IMR-90 (cell line): ENCODE measurements at regions not wholly inside any gene's neighbourhood (a gene's known extent, or its start where the extent isn't known, plus 50 kb on each side); places are given as distances from the start of the nearest gene placed in this dataset.

ENCODE experiments used
- ATAC-seq: fragments of 200-7000 bp; cut with Tn5 transposase; 2 replicates; pipeline ENCODE4 v1.9.1; 2020; ENCODE audit warnings: low read depth, mild to moderate bottlenecking, moderate library complexity
- BruUV-seq: library from RNA; stranded (reverse); fragments of 400-500 nt; replicated peaks from 2 replicates; lab custom pipeline; 2021; lab: Mats Ljungman, UMichigan
- CTCF ChIA-PET: fragments of 300-600 bp; formaldehyde crosslinking; extraction: SDS; loops from one replicate; lab custom pipeline; 2021; ENCODE audit warnings: antibody characterized with exemption; lab: Yijun Ruan, JAX
- POLR2A ChIA-PET: fragments of 300-600 bp; sonication (Branson Sonifier 250); formaldehyde crosslinking; loops from one replicate; lab custom pipeline; 2022; ENCODE audit warnings: antibody characterized with exemption; ENCODE audit not compliant: unreplicated experiment; lab: Charles Lee
- DNase-seq: peaks from one replicate; pipeline ENCODE4 v3.0.0; 2013
- H2AFZ ChIP-seq: replicated peaks from 2 replicates; pipeline ENCODE3; 2013; ENCODE audit warnings: low read length, mild to moderate bottlenecking; ENCODE audit not compliant: poor library complexity
- H2AK5ac ChIP-seq: 2 replicates; pipeline ENCODE4 v1.6.1; 2013; ENCODE audit warnings: low read depth, low read length, inconsistent platforms
- H2AK9ac ChIP-seq: replicated peaks from 2 replicates; pipeline ENCODE3; 2013; ENCODE audit warnings: mild to moderate bottlenecking, low read depth, low read length, moderate library complexity; ENCODE audit not compliant: poor library complexity
- H2BK120ac ChIP-seq: 2 replicates; pipeline ENCODE4 v1.6.1; 2013; ENCODE audit warnings: low read depth, low read length, inconsistent platforms
- H2BK15ac ChIP-seq: 3 replicates; pipeline ENCODE4 v1.6.1; 2013; ENCODE audit warnings: low read depth, low read length, inconsistent platforms
- H2BK20ac ChIP-seq: 2 replicates; pipeline ENCODE4 v1.6.1; 2013; ENCODE audit warnings: low read depth, mild to moderate bottlenecking, inconsistent platforms, low read length, moderate library complexity
- H2BK5ac ChIP-seq: 2 replicates; pipeline ENCODE4 v1.6.1; 2013; ENCODE audit warnings: mild to moderate bottlenecking, low read depth, low read length, inconsistent platforms; ENCODE audit not compliant: poor library complexity, severe bottlenecking
- H3K14ac ChIP-seq: replicated peaks from 2 replicates; pipeline ENCODE4 v1.6.1; 2013; ENCODE audit warnings: low read depth, low read length, inconsistent platforms
- H3K18ac ChIP-seq: 2 replicates; pipeline ENCODE4 v1.6.1; 2013; ENCODE audit warnings: low read depth, low read length, control low read depth
- H3K23ac ChIP-seq: 2 replicates; pipeline ENCODE4 v1.6.1; 2013; ENCODE audit warnings: low read depth, low read length, inconsistent platforms
- H3K27ac ChIP-seq: 2 replicates; pipeline ENCODE4 v1.5.1; 2013; ENCODE audit warnings: mild to moderate bottlenecking, control low read depth, low read length; ENCODE audit not compliant: insufficient read depth
- H3K27me3 ChIP-seq: 2 replicates; pipeline ENCODE4 v1.6.1; 2013; ENCODE audit warnings: low read length; ENCODE audit not compliant: control insufficient read depth, insufficient read depth
- H3K36me3 ChIP-seq: 2 replicates; pipeline ENCODE4 v1.6.1; 2013; ENCODE audit warnings: low read length, mixed read lengths; ENCODE audit not compliant: control insufficient read depth, insufficient read depth
- H3K4ac ChIP-seq: 2 replicates; pipeline ENCODE4 v1.6.1; 2013; ENCODE audit warnings: low read depth, low read length, inconsistent platforms
- H3K4me1 ChIP-seq: 2 replicates; pipeline ENCODE4 v1.6.1; 2013; ENCODE audit warnings: low read length, mixed read lengths; ENCODE audit not compliant: control insufficient read depth, insufficient read depth
- H3K4me2 ChIP-seq: 2 replicates; pipeline ENCODE4 v1.6.1; 2013; ENCODE audit warnings: low read depth, mild to moderate bottlenecking, control low read depth, low read length, moderate library complexity
- H3K4me3 ChIP-seq: 2 replicates; pipeline ENCODE4 v1.5.1; 2013; ENCODE audit warnings: low read depth, mild to moderate bottlenecking, control low read depth, low read length, moderate library complexity; ENCODE audit not compliant: insufficient read depth
- H3K56ac ChIP-seq: 2 replicates; pipeline ENCODE4 v1.6.1; 2013; ENCODE audit warnings: low read length, inconsistent platforms; ENCODE audit not compliant: insufficient read depth; ENCODE audit errors: extremely low read depth
- H3K79me1 ChIP-seq, 2 experiments: 2 replicates each; pipeline ENCODE4 v1.6.1; 2013; ENCODE audit warnings: low read length in 2 of 2, inconsistent platforms in 1 of 2, low read depth in 1 of 2
- H3K9ac ChIP-seq: 2 replicates; pipeline ENCODE4 v1.6.1; 2013; ENCODE audit warnings: low read depth, low read length, control low read depth
- H3K9me1 ChIP-seq: 2 replicates; pipeline ENCODE4 v1.6.1; 2013; ENCODE audit warnings: low read length, inconsistent platforms; ENCODE audit not compliant: insufficient read depth
- H3K9me3 ChIP-seq: 2 replicates; pipeline ENCODE4 v1.6.1; 2013; ENCODE audit warnings: low read length; ENCODE audit not compliant: control insufficient read depth, insufficient read depth
- H4K20me1 ChIP-seq: 2 replicates; pipeline ENCODE4 v1.6.1; 2013; ENCODE audit warnings: low read length, inconsistent platforms; ENCODE audit not compliant: insufficient read depth
- H4K5ac ChIP-seq: 2 replicates; pipeline ENCODE4 v1.6.1; 2013; ENCODE audit warnings: mild to moderate bottlenecking, low read depth, low read length, control low read depth
- H4K8ac ChIP-seq, 2 experiments: 2 replicates each; pipeline ENCODE4 v1.6.1; 2013; ENCODE audit warnings: low read depth in 2 of 2, low read length in 2 of 2, control low read depth in 1 of 2, inconsistent platforms in 1 of 2
- H4K91ac ChIP-seq: 2 replicates; pipeline ENCODE4 v1.6.1; 2013; ENCODE audit warnings: low read depth, low read length, inconsistent platforms; ENCODE audit not compliant: insufficient read depth
- BHLHE40 ChIP-seq: fragments of 150-350 bp; IDR thresholded peaks from 2 replicates; pipeline ENCODE4 v1.6.1; 2016; ENCODE audit warnings: mild to moderate bottlenecking, low read depth, low read length
- CEBPB ChIP-seq: IDR thresholded peaks from 2 replicates; pipeline ENCODE4 v1.6.1; 2012; ENCODE audit warnings: low read depth, low read length, improper control_type of control experiment
- CHD1 ChIP-seq: IDR thresholded peaks from 2 replicates; pipeline ENCODE4 v1.6.1; 2012; ENCODE audit warnings: low read depth, low read length, improper control_type of control experiment
- FOS ChIP-seq: fragments of 150-350 bp; IDR thresholded peaks from 2 replicates; pipeline ENCODE4 v1.6.1; 2016; ENCODE audit warnings: low read depth, low read length
- MAFK ChIP-seq: IDR thresholded peaks from 2 replicates; pipeline ENCODE4 v1.6.1; 2012; ENCODE audit warnings: low read depth, low read length, improper control_type of control experiment
- MAZ ChIP-seq: IDR thresholded peaks from 2 replicates; pipeline ENCODE4 v1.6.1; 2012; ENCODE audit warnings: low read depth, mild to moderate bottlenecking, low read length, improper control_type of control experiment, moderate library complexity, borderline replicate concordance
- MXI1 ChIP-seq: IDR thresholded peaks from 2 replicates; pipeline ENCODE4 v1.6.1; 2012; ENCODE audit warnings: low read depth, mild to moderate bottlenecking, low read length, moderate library complexity, borderline replicate concordance
- NFE2L2 ChIP-seq: fragments of 150-350 bp; IDR thresholded peaks from 2 replicates; pipeline ENCODE4 v1.6.1; 2016; ENCODE audit warnings: low read depth, mild to moderate bottlenecking, low read length
- POLR2A ChIP-seq: IDR thresholded peaks from 2 replicates; pipeline ENCODE4 v1.6.1; 2012; ENCODE audit warnings: mild to moderate bottlenecking, low read depth, low read length
- RAD21 ChIP-seq: IDR thresholded peaks from 2 replicates; pipeline ENCODE4 v1.6.1; 2012; ENCODE audit warnings: low read length, improper control_type of control experiment
- RCOR1 ChIP-seq: IDR thresholded peaks from 2 replicates; pipeline ENCODE4 v1.6.1; 2012; ENCODE audit warnings: mild to moderate bottlenecking, low read length, improper control_type of control experiment; ENCODE audit not compliant: insufficient replicate concordance
- RFX5 ChIP-seq: IDR thresholded peaks from 2 replicates; pipeline ENCODE4 v1.8.0; 2012; ENCODE audit warnings: low read depth, mild to moderate bottlenecking, low read length, moderate library complexity
- SMC3 ChIP-seq: fragments of 150-350 bp; IDR thresholded peaks from 2 replicates; pipeline ENCODE4 v1.6.1; 2016; ENCODE audit warnings: low read depth, mild to moderate bottlenecking, antibody characterized with exemption, low read length, moderate library complexity
- WGBS, 2 experiments: methylation state at CpG; one replicate each; pipeline versions ENCODE4 v1.1.5 to v1.1.7; 2013; ENCODE audit warnings: missing lambda C conversion rate in 2 of 2; ENCODE audit not compliant: insufficient read length in 1 of 2; ENCODE audit errors: extremely low coverage in 2 of 2; 5-methylcytosine and 5-hydroxymethylcytosine counted together
- dilution Hi-C: fragments of 300-500 bp; cut with HindIII; formaldehyde crosslinking; loops from one replicate; pipeline ENCODE4 v1.14.3; 2018; ENCODE audit warnings: low sequenced_read_pairs; ENCODE audit not compliant: unreplicated experiment
- in situ Hi-C: fragments of 300-500 bp; cut with MboI; formaldehyde crosslinking; loops from 3 replicates; pipeline ENCODE4 v1.14.3; 2019; ENCODE audit warnings: low sequenced_read_pairs, inconsistent platforms, mixed read lengths
- intact Hi-C: fragments of 100-400 bp; cut with micrococcal nuclease; formaldehyde crosslinking; loops from 2 replicates; pipeline ENCODE4 v1.10.0; 2022
- TF ChIP-seq, protein P1 (sequence below): conservative IDR thresholded peaks from 2 replicates; pipeline ENCODE4 v1.5.1; 2012; ENCODE audit warnings: mild to moderate bottlenecking, low read depth, low read length, improper control_type of control experiment
- TF ChIP-seq, protein P2 (sequence below): fragments of 150-350 bp; IDR thresholded peaks from 2 replicates; pipeline ENCODE4 v1.6.1; 2016; ENCODE audit warnings: low read depth, mild to moderate bottlenecking, low read length, moderate library complexity, borderline replicate concordance
- TF ChIP-seq, protein P3 (sequence below): fragments of 150-350 bp; IDR thresholded peaks from 2 replicates; pipeline ENCODE4 v1.6.1; 2017; ENCODE audit warnings: mild to moderate bottlenecking, antibody characterized with exemption, low read length, low read depth

DNA sequence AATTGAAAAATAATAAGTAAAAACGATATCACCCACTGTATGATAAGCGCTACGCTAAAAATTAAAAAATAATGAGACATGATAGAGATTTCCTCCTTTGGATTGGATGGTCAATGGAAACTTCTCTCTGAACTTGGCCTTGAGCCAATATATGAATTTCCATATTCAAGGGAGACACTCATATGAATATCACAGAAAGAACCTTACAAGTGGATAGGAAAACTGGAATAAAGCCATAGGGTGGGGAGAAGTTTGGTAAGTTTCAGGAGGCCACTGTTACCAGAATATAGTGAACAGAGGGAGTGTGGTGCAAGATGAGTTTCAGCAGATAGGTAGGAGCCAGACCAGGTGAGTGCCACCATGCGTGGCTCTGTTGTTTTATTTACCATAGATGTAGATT, 147.2 kb downstream of the SEM1 start:
- H2BK15ac ChIP-seq, result no peak overlapping the region
- ChIA-PET POLR2A (no interaction called here), CTCF (no interaction called here)
- DNase-seq (no peak), ATAC-seq (no peak)
- BruUV-seq, result no TSS peak
- H3K4me1 ChIP-seq, result no peaks in the 10 kb centered on the region
- no peak overlapping the region for H3K56ac ChIP-seq
- no peaks in the 10 kb centered on the region for H3K9me3 ChIP-seq
- H3K27me3 ChIP-seq, result no peaks in the 10 kb centered on the region
- no peak overlapping the region for H2AK5ac ChIP-seq
- no peak overlapping the region for H2AFZ ChIP-seq
- intact Hi-C loops, result no loop called here
- no CpG with 5 or more reads among the region's 4 CpGs for WGBS, 2 experiments
- H3K18ac ChIP-seq, result no peak overlapping the region
- no peaks in the 10 kb centered on the region for H4K20me1 ChIP-seq
- H3K36me3 ChIP-seq, result no peaks in the 10 kb centered on the region
- H3K4me3 ChIP-seq, result no peak overlapping the region
- no peak overlapping the region for H3K14ac ChIP-seq
- H2BK20ac ChIP-seq, result no peak overlapping the region
- no peak overlapping the region for H3K4me2 ChIP-seq
- in situ Hi-C loops, result no loop called here
- no peak overlapping the region for H4K8ac ChIP-seq
- no peaks in the 10 kb centered on the region for H3K9me1 ChIP-seq
- no peak overlapping the region for H4K5ac ChIP-seq
- dilution Hi-C loops, result no loop called here
- H4K91ac ChIP-seq, result no peak overlapping the region
- H2AK9ac ChIP-seq, result no peak overlapping the region
- H3K79me1 ChIP-seq, result no peaks in the 10 kb centered on the region
- TF ChIP-seq, protein P1, sequence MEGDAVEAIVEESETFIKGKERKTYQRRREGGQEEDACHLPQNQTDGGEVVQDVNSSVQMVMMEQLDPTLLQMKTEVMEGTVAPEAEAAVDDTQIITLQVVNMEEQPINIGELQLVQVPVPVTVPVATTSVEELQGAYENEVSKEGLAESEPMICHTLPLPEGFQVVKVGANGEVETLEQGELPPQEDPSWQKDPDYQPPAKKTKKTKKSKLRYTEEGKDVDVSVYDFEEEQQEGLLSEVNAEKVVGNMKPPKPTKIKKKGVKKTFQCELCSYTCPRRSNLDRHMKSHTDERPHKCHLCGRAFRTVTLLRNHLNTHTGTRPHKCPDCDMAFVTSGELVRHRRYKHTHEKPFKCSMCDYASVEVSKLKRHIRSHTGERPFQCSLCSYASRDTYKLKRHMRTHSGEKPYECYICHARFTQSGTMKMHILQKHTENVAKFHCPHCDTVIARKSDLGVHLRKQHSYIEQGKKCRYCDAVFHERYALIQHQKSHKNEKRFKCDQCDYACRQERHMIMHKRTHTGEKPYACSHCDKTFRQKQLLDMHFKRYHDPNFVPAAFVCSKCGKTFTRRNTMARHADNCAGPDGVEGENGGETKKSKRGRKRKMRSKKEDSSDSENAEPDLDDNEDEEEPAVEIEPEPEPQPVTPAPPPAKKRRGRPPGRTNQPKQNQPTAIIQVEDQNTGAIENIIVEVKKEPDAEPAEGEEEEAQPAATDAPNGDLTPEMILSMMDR, result no peak
- no peak for TF ChIP-seq RCOR1
- no peak for TF ChIP-seq BHLHE40
- no peak for TF ChIP-seq POLR2A
- no peak for TF ChIP-seq CHD1
- TF ChIP-seq RFX5, result no peak
- TF ChIP-seq SMC3, result no peak
- no peak for TF ChIP-seq CEBPB
- TF ChIP-seq MAFK, result no peak
- TF ChIP-seq RAD21, result no peak
- no peak for TF ChIP-seq MAZ
- TF ChIP-seq MXI1, result no peak
- no peak for TF ChIP-seq FOS
- TF ChIP-seq NFE2L2, result no peak
- TF ChIP-seq, protein P2, sequence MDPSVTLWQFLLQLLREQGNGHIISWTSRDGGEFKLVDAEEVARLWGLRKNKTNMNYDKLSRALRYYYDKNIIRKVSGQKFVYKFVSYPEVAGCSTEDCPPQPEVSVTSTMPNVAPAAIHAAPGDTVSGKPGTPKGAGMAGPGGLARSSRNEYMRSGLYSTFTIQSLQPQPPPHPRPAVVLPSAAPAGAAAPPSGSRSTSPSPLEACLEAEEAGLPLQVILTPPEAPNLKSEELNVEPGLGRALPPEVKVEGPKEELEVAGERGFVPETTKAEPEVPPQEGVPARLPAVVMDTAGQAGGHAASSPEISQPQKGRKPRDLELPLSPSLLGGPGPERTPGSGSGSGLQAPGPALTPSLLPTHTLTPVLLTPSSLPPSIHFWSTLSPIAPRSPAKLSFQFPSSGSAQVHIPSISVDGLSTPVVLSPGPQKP, result no peak
- TF ChIP-seq, protein P3, sequence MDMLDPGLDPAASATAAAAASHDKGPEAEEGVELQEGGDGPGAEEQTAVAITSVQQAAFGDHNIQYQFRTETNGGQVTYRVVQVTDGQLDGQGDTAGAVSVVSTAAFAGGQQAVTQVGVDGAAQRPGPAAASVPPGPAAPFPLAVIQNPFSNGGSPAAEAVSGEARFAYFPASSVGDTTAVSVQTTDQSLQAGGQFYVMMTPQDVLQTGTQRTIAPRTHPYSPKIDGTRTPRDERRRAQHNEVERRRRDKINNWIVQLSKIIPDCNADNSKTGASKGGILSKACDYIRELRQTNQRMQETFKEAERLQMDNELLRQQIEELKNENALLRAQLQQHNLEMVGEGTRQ, result no peak
- no peak overlapping the region for H2BK5ac ChIP-seq
- H3K4ac ChIP-seq, result no peak overlapping the region
- no peak overlapping the region for H3K23ac ChIP-seq
- H3K27ac ChIP-seq, result no peak overlapping the region
- H2BK120ac ChIP-seq, result no peak overlapping the region
- H3K9ac ChIP-seq, result no peak overlapping the region
